GM12864 (cell line): ENCODE measurements at regions not wholly inside any gene's neighbourhood (a gene's known extent, or its start where the extent isn't known, plus 50 kb on each side); places are given as distances from the start of the nearest gene placed in this dataset.
A peak's percentile ranks its signal among the peaks of the same experiment; 100 is the strongest.

ENCODE experiments used
- DNase-seq: peaks from one replicate; pipeline ENCODE4 v3.0.0-alpha.2; 2011; ENCODE audit warnings: low read depth
- H3K4me3 ChIP-seq: 2 replicates; pipeline ENCODE4 v1.5.1; 2011; ENCODE audit warnings: mild to moderate bottlenecking, low read depth, low read length, control low read depth
- CTCF ChIP-seq: IDR thresholded peaks from 2 replicates; pipeline ENCODE4 v1.5.1; 2011; ENCODE audit warnings: low read depth, mild to moderate bottlenecking, moderate library complexity, low read length, control low read depth, inconsistent platforms; ENCODE audit errors: missing control alignments

GRCh38 chr5:88613051-88613450 lies 269.9 kb downstream of the MEF2C start:
- no peak overlapping the region for H3K4me3 ChIP-seq
- no peak for TF ChIP-seq CTCF
- no peak for DNase-seq

DNA sequence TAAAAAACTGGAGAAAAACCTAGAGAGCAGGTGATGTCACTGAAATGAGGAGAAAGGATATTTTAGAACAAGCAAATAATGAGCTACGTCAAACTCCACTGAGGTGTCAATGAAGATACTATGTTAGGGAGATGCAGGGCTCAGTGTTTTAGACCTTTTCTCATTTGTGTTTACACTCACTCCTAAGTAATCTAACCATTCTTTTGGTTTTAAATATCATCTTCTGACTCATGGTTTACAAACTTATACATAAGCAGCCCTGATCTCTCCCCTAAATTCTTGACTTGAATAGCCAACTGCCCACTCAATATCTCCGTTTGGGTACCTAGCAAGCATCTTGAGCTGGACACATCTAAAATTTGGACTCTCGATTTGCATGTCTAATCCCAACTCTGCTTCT lies 272.4 kb downstream of the MEF2C start:
- no peak for DNase-seq
- no peak for TF ChIP-seq CTCF
- H3K4me3 ChIP-seq: no peak overlapping the region

DNA sequence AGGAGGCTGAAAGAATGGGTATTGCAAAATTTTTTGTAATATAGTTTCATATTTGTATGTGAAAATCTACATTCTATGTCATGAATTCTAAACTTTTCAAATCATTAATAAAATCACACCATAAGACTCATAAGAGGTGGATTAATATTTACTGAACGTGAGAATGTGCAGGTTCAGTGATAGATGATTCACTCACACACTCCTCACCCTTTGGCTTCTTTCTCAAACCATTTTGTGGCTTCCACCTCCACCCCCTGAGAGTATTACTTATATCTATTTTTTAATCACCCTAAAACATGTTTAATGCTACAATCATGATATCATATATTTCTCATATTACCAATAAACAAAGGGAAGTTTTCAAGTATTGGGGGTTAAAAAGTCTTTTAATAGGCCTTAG lies 275.5 kb downstream of the MEF2C start:
- TF ChIP-seq CTCF: no peak
- DNase-seq: no peak
- no peak overlapping the region for H3K4me3 ChIP-seq

DNA sequence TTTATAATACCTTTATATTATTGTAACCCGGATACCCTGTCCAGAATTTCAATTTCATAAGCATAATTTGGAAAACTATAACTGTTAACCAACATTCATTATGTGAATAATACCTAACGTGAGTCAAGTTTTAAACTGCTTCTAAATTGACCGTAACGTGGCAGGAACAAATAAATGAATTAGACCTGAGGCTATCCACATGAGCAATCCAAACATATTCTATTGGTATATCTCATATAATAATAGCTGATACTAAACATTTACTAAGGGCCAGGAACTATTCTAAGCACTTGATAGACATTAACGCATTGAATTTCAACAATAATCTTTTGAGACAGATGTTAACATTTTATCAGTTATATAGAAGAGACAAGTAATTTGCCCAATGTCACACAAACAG lies 276.4 kb downstream of the MEF2C start:
- TF ChIP-seq CTCF: no peak
- no peak overlapping the region for H3K4me3 ChIP-seq
- no peak for DNase-seq

GRCh38 chr5:88606173-88606572 lies 276.8 kb downstream of the MEF2C start:
- H3K4me3 ChIP-seq: no peak overlapping the region
- no peak for TF ChIP-seq CTCF
- DNase-seq: no peak

- DNase-seq: peak; percentile 18
- H3K4me3 ChIP-seq: no peak overlapping the region
- TF ChIP-seq CTCF: peak; percentile 72
These were observed 280.4 kb downstream of the MEF2C start for GRCh38 chr5:88602584-88602983.

- no peak for TF ChIP-seq CTCF
- no peak for DNase-seq
- no peak overlapping the region for H3K4me3 ChIP-seq
These were observed 288.5 kb downstream of the MEF2C start for GRCh38 chr5:88594441-88594840.
